Hematopoietic multipotent progenitor cell treated with erythropoietin and hydrocortisone succinate and interleukin-3 and kit ligand, for 8 days (in vitro differentiated cells): ENCODE measurements at regions not wholly inside any gene's neighbourhood (a gene's known extent, or its start where the extent isn't known, plus 50 kb on each side); places are given as distances from the start of the nearest gene placed in this dataset.
"Not testable (repeated sequence)": the region's sequence is repeated elsewhere in the genome, so short reads cannot be mapped to it uniquely, and the experiment has no call there.

ENCODE experiments used
- DNase-seq: peaks from one replicate; pipeline ENCODE4 v3.0.0-alpha.2; 2015

GRCh38 chr9:19926774-19927173 is 137.9 kb upstream of the SLC24A2 start:
- no peak for DNase-seq

- peak; percentile 76 for DNase-seq
These were observed 137.1 kb upstream of the SLC24A2 start for GRCh38 chr9:19925674-19926503.

GRCh38 chr9:19924080-19924479 is 135.2 kb upstream of the SLC24A2 start:
- no peak for DNase-seq

GRCh38 chr9:19922476-19923118 is 133.8 kb upstream of the SLC24A2 start:
- peak; percentile 14 for DNase-seq

GRCh38 chr9:19920401-19920800 is 131.6 kb upstream of the SLC24A2 start:
- no peak for DNase-seq

- no peak for DNase-seq
These were observed 129.8 kb upstream of the SLC24A2 start for GRCh38 chr9:19918630-19919029.

- DNase-seq, result no peak
These were observed 125.2 kb upstream of the SLC24A2 start for GRCh38 chr9:19914044-19914443.

- DNase-seq, result no peak
These were observed 124.3 kb upstream of the SLC24A2 start for GRCh38 chr9:19913151-19913550.

GRCh38 chr9:19903076-19903475 is 114.2 kb upstream of the SLC24A2 start:
- no peak for DNase-seq

GRCh38 chr9:19901586-19901985 is 112.7 kb upstream of the SLC24A2 start:
- peak; percentile 93 for DNase-seq

GRCh38 chr9:19896161-19896560 is 107.3 kb upstream of the SLC24A2 start:
- no peak for DNase-seq

GRCh38 chr9:19895578-19895977 is 106.7 kb upstream of the SLC24A2 start:
- not testable (repeated sequence) for DNase-seq

- no peak for DNase-seq
These were observed 106.2 kb upstream of the SLC24A2 start for GRCh38 chr9:19895006-19895405.

GRCh38 chr9:19885608-19886007 is 96.8 kb upstream of the SLC24A2 start:
- no peak for DNase-seq

GRCh38 chr9:19879062-19879461 is 90.2 kb upstream of the SLC24A2 start:
- no peak for DNase-seq

- DNase-seq, result no peak
These were observed 87.9 kb upstream of the SLC24A2 start for GRCh38 chr9:19876569-19877316.

- no peak for DNase-seq
These were observed 86.6 kb upstream of the SLC24A2 start for GRCh38 chr9:19875291-19875920.

- DNase-seq, result not testable (repeated sequence)
These were observed 84.4 kb upstream of the SLC24A2 start for GRCh38 chr9:19873188-19873587.

GRCh38 chr9:19870988-19871387 is 82.2 kb upstream of the SLC24A2 start:
- DNase-seq, result no peak

- DNase-seq, result no peak
These were observed 52.1 kb upstream of the SLC24A2 start for GRCh38 chr9:19840953-19841352.
